ENCODE measurements at regions not wholly inside any gene's neighbourhood (a gene's known extent, or its start where the extent isn't known, plus 50 kb on each side); places are given as distances from the start of the nearest gene placed in this dataset.
A peak's percentile ranks its signal among the peaks of the same experiment; 100 is the strongest.
"Not testable (repeated sequence)": the region's sequence is repeated elsewhere in the genome, so short reads cannot be mapped to it uniquely, and the experiment has no call there.

DNA sequence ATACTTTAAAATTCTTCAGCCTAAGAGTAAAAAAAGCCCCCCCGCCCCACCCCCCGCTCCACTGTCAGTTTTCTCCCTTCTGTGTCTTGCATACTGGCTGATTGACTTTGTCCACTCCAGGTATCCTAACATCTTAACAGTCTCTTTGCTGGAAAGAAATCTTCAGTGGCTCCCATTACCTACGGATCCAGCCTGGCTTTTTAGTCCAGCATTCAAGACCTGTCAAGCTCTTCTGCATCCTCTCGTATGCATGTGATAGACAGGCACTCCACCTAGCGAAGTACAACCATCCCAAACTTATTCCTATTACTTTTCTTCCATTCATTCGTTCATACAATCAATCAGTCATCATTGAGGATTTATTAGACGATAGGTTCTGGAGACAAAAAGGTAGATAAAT lies 288.1 kb downstream of the MYCN start:
- DNase-seq, result no peak

DNA sequence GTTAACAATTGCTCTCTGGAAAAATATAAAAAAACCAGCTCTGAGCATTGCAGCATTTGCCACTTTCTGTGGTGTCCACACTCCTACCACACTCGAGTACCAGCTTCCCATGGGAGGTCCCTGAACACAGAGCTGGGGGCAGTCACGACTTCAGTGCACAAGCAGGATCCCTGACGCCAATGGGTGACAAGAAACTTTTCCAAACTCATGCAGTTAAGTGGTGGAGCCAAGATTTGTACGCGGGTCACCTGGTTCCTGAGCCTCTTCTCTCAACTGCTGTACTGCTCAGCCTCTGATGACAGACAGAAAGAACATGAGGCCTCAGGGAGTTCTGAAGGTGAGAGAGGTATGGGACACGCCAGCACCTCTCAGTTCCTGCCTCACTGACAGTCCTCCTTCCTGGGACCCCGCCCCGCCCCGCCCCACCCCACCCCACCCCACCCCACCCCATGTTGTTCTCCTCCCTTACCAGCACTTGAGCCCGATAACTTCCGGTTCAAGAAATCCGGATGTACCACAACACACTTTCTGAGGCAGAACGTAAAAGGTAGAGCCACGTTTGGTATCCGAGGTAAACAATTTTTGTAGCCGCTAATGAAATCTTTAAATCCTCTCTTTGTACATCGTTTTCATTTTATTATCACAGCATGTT lies 287.6 kb downstream of the MYCN start:
- DNase-seq, result no peak

DNA sequence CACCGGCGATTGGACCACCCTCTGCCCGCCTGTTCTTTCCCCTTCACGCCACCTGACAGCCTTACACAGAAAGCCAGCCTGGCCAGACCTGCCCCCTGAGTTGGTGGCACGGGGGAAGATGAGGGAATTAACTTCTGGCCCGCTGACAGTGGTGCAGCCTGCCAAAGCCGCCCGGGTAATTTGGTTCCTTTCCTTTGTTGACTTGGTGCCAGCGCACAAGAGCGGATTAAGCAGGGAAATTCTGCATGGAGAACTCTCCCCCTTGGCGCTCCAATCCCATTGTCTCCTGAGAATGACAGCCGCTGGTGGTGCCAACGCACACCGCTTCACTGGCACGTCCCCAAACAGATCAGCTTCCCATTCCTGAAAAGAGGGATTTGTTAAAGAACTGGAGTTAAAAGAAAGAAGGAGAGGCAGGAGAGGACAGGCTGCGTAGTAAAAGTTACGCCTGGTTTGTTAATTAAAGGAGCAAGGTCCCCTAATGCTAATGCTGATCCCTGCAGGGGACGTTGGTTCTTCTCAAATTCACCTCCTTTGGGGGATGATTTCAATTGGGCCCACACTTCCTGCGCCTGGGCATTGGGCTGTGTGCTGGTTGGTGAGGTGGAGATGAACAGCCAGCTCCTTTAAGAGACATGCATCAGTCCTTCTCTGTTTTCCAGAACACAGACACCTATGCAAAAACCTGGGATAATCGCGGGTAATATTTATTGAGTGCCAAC lies 286.8 kb downstream of the MYCN start:
- no peak for DNase-seq

DNA sequence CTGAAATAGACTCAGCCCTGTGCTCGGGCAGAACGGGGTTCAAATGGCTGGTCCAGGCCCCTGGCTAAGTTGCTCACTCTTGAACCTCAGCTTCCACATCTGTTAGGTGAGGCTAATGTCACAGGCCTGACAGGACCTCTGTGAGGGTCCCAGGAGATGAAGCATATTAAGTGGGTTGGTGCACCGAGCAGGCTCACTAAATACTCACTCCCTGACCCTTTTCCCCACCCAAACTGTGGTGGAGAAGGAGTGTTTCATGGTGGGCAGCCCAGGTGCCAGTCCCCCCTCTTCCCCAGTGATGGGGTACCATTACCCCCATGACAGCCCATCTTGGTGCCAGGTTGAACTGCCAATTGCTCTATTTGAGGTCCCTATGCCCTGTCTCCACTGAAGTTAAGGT lies 286.0 kb downstream of the MYCN start:
- no peak for DNase-seq

DNA sequence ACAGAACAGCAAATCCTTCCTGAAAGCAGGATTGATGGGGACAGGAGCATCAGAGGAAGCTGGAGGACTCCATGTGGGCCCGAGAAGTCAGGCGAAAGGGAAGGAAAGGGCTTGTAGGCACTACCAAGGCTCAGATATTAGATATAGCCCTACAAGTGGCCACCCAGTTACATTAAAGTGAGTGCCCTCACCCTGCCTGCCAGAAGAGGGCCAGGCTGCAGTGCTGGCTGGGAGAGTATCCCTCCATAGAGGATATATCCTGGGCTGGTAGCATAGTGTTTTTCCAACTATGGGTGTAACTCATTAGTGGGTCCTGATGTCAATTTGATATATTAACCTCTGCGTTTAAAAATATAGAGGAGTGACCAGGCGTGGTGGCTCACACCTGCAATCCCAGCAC lies 285.2 kb downstream of the MYCN start:
- no peak for DNase-seq

DNA sequence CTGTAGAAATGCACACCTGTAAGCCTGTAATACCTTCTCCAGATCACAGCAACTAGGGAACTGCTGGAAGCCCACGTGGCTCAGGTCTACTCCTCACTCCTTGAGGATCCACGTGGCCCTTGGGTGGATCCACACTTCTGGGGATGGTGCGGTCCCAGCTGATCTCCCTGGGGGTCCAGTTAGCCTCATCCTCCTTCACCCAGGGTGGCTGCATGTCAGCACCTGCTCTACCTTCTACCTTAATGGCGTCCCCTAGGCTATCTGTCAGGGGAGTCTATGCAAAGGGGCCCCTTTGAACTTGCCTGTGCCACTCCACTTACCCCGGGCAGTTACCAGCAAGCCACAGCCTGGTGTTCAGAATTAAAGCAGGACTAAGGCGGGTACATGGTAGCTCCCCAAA lies 284.7 kb downstream of the MYCN start:
- no peak for DNase-seq

DNA sequence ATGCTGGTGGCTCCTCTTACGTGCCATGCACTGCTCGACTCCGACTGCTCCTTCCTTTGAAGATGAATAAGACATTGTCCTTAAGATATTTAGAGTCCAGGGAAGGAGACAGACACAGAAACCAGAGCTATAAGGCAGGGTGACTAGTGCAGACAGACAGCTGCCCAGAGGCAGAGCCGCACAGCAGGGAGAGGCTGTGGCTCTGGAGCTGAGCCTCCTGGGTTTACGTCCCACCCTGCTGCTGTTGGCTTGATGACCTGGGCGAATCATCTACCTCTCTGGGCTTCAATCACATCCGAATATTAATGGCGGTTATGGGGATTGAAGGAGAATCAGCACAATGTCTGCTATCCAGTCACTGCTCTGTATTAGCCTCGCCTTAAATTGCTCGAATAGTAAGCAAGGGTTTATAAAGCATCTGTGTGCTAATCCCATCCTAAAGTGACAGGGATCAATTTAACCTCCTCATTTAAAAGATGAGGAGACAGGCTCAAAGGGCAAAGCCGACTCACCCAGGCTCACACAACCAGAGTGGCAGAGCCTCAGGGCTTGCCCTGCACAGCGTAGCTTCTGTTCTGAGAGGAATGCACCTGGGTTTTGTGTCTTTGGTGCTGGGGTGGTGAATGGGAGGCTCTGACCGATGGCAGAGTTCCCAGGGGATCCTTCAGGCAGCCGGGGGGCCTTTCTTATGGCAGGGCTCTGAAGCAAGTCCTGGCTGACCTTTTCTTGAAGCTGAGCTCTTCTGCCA lies 284.1 kb downstream of the MYCN start:
- DNase-seq, result no peak

DNA sequence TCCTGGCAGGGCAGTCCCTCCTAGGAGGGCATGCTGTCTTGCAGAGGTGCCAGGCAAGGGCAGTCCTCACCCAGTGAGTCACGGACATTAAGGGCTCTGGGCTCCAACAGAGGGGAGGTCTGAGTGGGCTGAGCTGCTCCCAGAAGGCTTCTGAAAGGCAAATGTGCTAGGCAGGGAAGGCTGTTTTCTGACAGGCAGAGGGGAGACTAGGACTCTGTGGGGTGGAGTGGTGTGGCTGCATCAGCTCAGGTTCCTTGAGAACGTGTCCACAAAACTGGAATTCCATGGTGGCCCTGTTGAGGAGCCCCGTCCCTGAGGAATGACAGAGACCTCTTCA lies 283.5 kb downstream of the MYCN start:
- DNase-seq, result no peak

DNA sequence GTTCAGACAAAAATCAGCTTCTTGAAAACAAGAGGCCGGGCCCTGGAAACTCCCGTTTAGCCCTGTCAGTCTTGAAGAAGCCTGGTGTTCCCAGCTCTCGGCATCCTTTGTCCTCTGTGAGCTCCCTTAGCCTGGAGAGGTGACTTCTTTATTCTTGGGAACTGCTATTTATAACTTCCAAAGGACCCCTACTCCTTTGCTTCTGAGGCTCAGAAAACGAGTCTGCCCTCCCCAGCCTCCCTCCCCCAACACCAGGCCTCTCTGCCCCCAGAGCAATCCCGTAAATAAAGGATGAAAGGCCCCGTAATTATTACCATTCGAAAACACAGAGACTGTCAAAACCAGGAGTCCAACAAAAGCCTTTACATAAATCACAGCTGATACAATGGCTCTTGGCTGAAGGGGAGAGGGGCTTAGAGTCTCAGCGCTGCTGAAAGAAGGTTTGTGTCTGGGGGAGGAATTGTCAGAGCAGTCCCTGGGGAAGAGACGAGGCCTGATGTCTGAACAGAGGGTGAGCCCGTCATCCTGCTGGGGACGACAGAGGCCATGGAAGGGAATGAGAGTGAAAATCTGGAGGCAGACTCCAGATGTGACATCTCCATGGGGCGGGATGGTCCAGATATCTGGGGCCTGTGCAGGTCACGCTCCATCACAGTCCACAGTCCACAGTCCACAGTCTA lies 283.0 kb downstream of the MYCN start:
- no peak for DNase-seq

DNA sequence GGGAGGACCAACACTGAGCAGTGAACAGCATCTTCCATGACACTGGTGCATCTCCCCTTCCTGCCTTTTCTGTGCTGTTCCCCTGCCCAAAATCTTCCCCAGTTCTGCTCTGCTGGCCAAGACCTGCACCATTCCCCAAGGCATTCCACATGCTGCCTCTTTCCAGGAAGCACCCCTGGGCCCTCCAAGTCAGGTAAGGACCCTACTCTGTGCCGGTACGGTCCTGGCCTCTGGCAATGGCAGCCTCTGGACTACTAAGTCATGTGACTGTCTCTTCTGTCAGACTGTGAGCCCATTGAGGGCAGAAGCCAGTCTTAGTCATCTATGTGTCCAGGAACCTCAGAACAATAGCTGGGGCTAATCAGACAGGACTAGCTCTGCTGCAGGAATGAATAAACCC lies 282.0 kb downstream of the MYCN start:
- DNase-seq, result no peak

DNA sequence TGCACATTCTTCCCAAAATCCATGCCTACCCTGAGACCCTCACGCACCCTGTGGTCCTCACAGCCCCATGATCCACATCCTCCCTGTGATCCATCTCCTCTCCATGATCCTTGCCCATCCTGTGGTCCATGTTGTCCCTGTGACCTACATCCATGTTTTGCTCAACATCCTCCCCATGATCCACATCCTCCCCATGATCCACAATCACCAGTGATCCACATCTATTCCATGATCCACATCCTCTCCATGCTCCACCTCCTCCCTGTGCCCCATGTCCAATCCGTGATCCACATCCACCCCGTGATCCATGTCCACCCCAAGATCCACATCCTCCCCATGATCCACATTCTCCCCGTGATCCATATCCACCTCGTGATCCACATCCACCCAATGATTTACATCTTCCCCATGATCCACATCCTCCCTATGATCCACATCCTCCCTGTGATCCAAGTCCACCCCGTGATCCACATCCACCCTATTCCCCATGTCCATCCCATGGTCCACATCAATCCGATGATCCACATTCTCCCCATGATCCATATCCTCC lies 281.2 kb downstream of the MYCN start:
- DNase-seq, result no peak

DNA sequence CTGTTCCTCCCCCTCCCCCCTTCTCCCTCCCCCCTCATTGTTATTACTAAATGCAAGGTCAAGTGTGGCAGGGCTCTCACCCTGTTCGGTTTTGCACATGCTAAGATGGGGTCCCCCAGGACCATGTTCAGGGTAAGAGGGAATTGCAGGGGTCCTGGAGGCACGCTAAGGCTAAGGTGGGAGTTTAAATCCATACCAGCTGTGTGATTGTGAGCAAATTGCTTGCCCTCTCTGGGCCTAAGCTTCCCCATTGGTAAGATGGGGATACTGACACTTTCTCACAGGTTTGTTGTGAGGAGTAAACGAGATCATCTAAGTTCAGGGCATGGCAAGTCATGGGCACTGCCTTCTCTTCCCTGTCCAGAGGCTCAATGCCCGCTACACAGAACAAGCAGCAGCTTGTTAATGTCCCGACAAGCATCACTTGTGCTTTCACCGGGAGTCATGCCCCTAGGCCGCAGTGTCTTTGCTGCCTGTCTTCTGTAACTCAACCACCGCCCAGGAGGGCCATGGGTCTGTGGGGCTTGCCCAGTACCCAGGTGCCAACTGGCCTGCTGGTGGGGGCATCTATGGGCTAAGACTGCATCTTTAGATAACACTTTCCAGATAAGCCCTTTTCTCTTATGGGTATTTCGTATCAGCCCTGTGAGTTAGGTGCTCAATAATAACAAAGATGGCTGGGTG lies 279.1 kb downstream of the MYCN start:
- DNase-seq, result no peak

DNA sequence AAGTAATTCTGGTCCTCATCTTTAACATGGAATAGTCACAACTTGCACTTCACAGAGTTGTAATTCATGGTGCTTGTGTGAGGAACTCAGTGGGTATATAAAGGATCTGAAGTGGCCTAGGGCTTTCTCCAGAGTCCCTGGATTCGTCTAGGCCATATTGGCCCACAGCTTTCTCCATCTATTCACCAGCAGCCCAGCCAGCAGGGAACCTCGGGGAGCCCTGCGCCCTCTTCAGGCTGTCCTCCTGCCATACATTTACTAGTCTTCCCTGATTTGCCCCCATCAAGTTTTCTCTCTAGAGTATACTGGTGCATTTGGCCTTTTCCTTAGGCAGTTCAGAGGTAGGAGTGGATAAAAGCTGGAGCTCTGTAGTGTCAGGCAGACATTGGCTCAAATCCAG lies 278.3 kb downstream of the MYCN start:
- DNase-seq, result peak; percentile 20

DNA sequence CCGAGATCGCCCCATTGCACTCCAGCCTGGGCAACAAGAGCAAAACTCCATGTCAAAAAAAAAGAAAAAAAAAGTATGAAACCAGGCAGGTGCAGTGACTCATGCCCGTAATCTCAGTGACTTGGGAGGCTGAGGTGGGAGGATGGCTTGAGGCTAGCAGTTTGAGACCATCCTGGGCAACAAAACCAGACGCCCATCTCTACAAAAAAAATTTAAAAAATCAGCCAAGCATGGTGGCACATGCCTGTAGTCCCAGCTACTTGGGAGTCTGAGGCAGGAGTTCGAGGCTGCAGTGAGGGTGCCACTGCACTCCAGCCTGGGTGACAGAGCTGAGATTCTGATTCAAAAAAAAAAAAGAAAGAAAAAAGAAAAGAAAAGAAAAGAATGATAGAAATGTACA lies 277.8 kb downstream of the MYCN start:
- no peak for DNase-seq

DNA sequence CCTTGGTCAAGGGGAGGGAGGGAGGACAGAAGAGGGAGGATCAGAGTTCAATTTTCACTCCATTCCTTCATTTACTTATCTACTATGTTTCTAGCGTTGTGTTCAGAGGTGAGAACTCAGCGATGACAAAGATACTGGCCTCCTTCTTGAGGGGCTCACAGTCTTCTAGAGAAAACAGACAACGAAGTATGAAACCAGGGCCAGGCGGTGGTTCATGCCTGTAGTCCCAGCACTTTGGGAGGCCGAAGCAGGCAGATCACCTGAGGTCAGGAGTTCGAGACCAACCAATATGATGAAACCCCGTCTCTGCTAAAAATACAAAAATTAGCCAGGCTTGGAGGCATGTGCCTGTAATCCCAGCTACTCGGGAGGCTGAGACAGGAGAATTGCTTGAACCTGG lies 277.4 kb downstream of the MYCN start:
- DNase-seq, result not testable (repeated sequence)

DNA sequence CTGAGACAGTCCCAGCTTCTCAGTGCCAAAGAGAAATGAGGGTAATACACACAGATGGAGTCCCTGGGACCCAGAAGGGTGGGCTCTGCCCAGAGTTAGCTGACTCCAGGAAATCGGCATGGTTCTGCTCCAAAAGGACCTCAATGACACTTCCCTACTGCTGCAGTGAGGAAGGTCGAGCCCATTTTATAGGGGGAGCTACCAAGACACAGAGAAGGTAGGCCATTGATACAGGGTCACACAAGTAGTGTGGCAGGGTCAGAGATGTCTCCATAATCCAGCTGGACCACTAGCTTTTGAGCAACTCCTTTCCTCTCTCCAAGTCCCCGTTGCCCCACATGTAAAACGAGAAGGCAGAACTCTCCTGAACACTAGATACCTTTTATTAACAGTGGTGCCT lies 276.9 kb downstream of the MYCN start:
- no peak for DNase-seq

DNA sequence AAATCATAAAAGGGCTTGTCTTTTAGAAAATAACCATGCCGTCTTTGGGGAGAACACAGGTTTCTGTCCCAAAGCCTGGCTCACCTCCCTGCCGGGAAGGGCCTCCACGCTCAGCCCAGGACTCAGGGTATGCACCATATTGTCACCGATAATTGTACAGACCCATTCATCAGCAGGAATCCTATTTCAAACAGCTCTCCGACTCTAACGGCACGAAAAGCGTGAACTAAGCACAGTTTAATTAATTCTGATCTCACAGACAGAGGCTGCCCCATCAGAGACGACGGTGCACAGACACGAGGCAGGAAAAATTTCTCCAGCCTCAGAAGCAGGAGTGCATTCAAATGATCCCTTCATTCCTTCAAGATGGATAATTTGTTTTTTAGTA lies 276.2 kb downstream of the MYCN start:
- no peak for DNase-seq

DNA sequence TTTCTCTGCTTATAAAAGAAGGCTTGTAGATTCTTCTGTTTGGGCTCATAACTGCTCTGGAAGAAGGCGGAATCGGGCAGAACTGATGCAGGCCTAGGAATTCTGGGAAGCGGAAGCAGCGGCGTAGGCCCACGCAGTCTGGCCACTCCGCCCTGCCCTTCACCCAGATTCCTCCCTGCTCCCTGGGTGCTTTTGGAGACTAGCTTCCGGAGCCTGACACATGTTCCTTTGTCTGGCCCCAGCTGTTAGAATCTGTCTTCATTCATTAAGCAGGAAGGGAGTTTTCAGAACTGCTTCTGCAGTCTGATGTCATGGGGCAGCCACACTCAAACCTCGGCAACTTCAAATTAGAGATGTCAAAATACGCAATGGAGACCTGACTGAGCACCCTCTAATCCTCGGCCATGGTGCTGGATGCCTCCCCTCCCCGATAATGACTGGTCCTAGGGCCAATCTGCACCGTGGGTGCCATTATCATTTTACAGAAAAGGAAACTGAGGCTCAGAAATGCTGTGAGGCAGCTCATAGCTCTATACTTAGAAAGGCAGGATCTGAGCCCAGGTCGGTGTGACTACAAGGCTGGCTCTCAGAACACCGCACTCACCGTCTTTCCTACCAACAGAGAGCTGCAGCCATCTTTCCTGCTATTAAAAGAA lies 275.7 kb downstream of the MYCN start:
- no peak for DNase-seq

DNA sequence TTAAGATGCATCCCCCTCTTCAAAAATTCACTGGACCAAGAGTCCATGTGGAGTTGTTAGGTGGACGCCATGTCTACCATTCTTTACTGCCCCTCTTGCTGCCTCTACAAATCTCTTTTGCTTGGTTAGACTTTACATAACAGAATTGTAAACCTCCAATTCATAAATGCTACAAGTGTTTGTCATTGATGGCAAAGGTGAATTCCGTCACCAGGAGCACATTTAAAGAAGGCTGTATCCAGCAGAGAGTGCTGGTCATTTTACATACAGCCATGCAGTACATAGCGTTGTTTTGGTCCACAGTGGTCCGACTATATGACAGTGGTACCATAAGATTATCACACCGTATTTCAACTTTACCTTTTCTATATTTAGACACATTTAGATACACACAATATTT lies 274.5 kb downstream of the MYCN start:
- DNase-seq, result no peak

DNA sequence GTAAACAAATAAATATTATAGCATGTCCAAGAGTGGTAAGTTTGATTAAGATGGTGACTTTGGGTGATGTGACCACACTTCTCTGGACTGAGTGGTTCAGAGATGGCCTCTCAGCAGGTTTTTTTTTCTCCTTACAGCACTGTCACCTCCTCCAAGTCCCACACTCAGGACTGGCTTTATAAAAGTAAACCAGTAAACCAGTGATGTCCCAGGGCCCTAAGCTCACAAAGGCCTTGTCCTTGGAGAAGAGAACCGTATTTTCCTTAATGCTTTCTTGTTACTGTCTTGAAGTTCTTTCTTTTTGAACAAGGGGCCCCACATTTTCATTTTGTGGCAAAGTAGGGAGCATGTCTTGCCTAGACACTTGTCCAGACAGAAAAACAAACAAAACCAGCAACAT lies 274.0 kb downstream of the MYCN start:
- no peak for DNase-seq

DNA sequence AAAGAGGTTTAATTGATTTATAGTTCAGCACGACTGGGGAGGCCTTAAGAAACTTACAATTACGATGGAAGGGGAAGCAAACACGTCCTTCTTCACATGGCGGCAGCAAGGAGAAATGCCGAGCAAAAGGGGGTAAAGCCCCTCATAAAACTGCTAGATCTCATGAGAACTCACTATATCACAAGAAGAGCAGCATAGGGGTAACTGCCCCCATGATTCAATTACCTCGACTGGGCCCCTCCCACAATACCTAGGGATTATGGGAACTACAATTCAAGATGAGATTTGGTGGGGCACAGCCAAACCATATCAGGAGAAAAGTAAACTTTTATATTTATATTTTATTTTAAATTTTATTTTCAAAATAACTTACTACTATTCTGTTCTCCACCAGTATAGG lies 272.0 kb downstream of the MYCN start:
- DNase-seq, result no peak

DNA sequence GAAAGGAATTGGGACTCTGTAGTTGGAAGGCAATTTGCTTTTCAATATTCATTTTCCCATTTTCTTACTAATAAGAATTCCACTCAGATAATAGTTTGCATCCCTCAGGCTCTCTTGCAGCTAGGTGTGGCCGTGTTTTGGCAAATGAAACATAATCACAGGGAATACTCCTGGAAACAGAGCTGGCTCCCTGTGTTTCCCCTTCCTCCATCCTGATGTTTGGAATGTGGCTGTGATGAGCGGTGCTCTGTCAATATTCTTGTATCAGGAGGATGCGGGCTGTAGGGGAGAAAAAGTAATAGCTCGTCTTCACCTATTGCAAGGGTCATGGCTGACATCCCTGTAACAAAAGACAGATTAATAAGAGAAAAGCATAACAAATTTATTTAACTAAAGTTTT lies 271.0 kb downstream of the MYCN start:
- no peak for DNase-seq
